Naive B cell (primary cell): ENCODE measurements at regions not wholly inside any gene's neighbourhood (a gene's known extent, or its start where the extent isn't known, plus 50 kb on each side); places are given as distances from the start of the nearest gene placed in this dataset.
"Not testable (repeated sequence)": the region's sequence is repeated elsewhere in the genome, so short reads cannot be mapped to it uniquely, and the experiment has no call there.

Experiments
- ATAC-seq, 2 donors: fragments of 150-1000 bp; cut with Tn5 transposase; 2 replicates each; pipeline ENCODE4 v1.10.0; 2021; ENCODE audit warnings: low read depth in 2 of 2, mild to moderate bottlenecking in 2 of 2, moderate library complexity in 2 of 2
- DNase-seq: peaks from one replicate; pipeline ENCODE4 v3.0.0; 2022
- H3K27ac Mint-ChIP-seq, 6 donors: one replicate each; pipeline ENCODE4 v1.8.0; 2020 to 2022; ENCODE audit warnings: mild to moderate bottlenecking in 6 of 6, mixed read lengths in 6 of 6, moderate library complexity in 5 of 6, inconsistent platforms in 2 of 6
- H3K27me3 Mint-ChIP-seq, 3 donors: one replicate each; pipeline ENCODE4 v1.8.0; 2021 to 2022; ENCODE audit warnings: mixed read lengths in 3 of 3, mild to moderate bottlenecking in 1 of 3
- H3K36me3 Mint-ChIP-seq, 2 donors: one replicate each; pipeline ENCODE4 v1.8.0; 2020 to 2022; ENCODE audit warnings: mixed read lengths in 2 of 2, inconsistent platforms in 1 of 2, mild to moderate bottlenecking in 1 of 2
- H3K4me1 Mint-ChIP-seq, 3 donors: one replicate each; pipeline ENCODE4 v1.8.0; 2020 to 2022; ENCODE audit warnings: mixed read lengths in 3 of 3, inconsistent platforms in 1 of 3, mild to moderate bottlenecking in 1 of 3, moderate library complexity in 1 of 3
- H3K4me3 Mint-ChIP-seq, 8 donors: one replicate each; pipeline ENCODE4 v1.8.0; 2020 to 2022; ENCODE audit warnings: mild to moderate bottlenecking in 8 of 8, mixed read lengths in 8 of 8, moderate library complexity in 8 of 8, inconsistent platforms in 2 of 8
- H3K9me3 Mint-ChIP-seq, 7 donors: one replicate each; pipeline ENCODE4 v1.8.0; 2020 to 2022; ENCODE audit warnings: mixed read lengths in 7 of 7, mild to moderate bottlenecking in 5 of 7, inconsistent platforms in 2 of 7, moderate library complexity in 1 of 7

DNA sequence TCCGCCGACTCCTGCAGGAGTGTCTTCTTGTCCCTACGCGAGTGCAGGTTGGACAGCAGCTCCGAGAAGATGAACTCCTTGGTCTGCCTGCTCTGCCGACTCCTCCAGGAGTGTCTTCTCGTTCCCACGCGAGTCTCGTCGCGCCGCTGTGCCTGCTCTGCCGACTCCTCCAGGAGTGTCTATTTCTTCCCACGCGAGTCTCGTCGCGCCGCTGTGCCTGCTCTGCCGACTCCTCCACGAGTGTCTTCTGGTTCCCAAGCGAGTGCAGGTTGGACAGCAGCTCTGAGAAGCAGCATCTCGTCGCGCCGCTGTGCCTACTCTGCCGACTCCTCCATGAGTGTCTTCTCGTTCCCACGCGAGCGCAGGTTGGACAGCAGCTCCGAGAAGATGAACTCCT, 66.6 kb upstream of the LYSMD4 start:
- ATAC-seq, H3K27ac Mint-ChIP-seq, H3K4me1 Mint-ChIP-seq, DNase-seq, H3K27me3 Mint-ChIP-seq, H3K9me3 Mint-ChIP-seq, H3K36me3 Mint-ChIP-seq: not testable (repeated sequence)
- H3K4me3 Mint-ChIP-seq: peak overlapping the region in 1 of 8 donors; percentile 15

DNA sequence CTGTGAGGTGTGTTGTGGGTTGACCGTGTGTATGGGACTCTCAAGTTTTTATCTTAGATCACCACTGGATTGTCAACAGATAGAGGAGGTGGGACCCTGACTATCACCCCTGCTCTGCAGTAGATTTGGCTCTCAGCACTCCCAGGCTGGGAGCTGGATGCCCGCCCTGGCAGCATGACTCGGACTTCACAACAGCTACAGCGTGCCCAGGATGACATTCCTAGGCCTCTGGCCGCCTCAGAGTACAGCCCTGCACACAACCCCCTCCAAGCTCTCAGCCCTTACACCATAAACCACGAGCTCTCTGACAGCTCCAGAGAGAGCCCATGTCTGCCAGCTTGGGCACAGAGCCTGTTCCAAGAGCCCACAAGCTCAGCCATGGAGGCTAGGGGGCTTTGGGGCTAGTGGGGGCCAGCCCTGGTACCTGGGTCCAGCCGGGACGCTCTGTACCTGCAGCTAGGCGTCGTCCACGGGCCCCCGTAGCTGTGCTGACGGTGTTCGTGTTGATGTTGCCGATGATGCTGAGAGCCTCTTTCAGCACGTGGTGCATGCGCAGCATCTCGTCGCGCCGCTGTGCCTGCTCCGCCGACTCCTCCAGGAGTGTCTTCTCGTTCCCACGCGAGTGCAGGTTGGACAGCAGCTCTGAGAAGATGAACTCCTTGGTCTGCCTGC, 66.1 kb upstream of the LYSMD4 start:
- peak overlapping the region in 1 of 8 donors; percentile 15 for H3K4me3 Mint-ChIP-seq
- H3K9me3 Mint-ChIP-seq, H3K36me3 Mint-ChIP-seq, H3K27ac Mint-ChIP-seq, DNase-seq, ATAC-seq, H3K4me1 Mint-ChIP-seq, H3K27me3 Mint-ChIP-seq: not testable (repeated sequence)

DNA sequence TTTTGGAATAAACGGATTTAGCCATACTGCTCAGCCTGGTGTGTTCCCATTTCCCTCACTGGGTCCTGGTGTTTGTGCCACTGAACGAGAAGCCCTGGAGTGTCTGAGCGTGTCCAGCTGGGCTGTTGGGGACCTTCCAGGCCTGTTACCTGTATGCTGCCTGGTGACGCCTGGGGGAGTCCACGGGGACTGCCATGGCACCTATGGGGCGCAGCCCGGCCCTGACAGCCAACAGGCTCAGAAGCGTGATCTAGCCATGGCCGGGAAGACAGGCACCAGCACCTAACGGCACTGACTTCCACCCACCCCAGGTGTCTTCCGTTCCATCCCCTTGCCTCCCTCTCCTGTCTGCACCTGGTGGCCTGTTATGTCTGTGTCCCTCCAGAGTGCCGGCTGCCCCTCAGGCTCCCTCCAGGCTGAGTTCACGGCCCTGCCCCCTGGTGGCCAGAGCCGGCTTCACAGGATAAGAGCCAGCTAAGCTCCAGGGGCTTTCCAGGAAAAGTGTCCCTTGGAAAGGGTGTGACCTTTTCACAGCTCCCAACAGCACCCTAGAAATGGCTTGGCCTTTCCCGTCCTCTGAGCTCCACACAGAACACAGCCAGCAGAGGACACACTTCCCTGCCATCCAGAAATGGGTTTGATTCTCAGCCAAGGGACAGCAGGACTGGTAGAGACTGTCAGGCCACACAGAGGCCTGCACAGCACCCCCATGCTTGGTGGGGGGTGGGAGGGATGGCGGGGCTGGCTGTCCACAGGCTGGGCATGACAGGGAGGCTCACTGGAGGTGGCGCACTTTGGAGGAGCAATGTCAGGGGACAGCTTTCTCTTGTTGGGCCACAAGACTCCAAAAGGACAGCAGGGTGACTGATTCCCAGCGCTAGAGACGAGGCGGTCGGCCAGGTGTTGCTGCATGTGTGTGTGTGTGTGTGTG, 64.0 kb upstream of the LYSMD4 start:
- ATAC-seq, H3K27ac Mint-ChIP-seq, H3K4me1 Mint-ChIP-seq, H3K9me3 Mint-ChIP-seq, DNase-seq, H3K27me3 Mint-ChIP-seq, H3K4me3 Mint-ChIP-seq, H3K36me3 Mint-ChIP-seq: not testable (repeated sequence)

DNA sequence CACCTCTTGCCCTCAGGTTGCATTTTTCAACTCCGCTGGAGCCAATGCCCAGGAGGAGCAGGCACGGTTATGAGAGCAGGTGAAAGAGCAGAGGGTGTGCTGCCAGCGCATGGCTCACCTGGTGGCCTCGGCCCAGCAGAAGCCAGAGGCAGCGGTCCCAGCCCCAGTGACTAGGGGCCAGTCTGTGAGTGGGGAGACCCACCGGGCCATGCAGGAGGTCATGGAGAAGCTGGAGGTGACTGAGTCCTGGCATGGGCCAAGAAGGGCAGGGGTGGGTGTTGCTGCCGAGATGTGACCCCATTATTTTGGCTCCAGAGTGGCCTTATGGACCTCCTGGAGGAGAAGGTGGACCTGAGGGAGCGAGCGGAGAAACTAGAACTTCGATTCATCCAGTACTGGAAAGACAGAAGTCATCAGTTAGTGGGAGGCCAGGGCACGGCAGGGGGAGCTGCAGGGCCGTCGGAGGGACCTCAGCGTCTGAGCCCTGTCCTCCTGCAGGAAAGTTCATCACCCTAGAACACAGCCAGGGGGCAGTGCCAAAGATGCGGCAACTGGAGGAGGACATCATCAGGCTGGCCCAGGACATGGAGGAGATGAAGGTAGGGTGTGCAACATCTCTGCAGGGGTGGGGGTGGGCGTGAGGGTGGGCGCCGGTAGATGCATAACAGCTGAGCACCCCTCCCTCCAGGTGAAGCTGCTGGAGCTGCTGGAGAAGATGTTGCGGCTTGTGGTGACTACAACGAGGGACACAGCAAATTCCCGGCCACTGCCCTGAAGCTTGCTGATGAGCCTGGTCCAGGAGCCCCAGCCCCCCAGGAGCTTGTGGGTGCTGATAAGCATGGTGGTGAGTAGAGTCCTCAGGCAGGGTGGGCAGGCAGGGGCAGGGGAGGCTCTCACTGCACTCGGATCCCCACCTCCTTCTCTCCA, 58.9 kb upstream of the LYSMD4 start:
- not testable (repeated sequence) for H3K36me3 Mint-ChIP-seq, H3K4me1 Mint-ChIP-seq, DNase-seq, ATAC-seq, H3K9me3 Mint-ChIP-seq, H3K4me3 Mint-ChIP-seq
- Mint-ChIP-seq H3K27me3 (peaks cover 8 to 13% (median 9%) of the 10 kb centered on the region in 3 donors), H3K27ac (peak overlapping the region in 1 of 6 donors; percentile 49)

DNA sequence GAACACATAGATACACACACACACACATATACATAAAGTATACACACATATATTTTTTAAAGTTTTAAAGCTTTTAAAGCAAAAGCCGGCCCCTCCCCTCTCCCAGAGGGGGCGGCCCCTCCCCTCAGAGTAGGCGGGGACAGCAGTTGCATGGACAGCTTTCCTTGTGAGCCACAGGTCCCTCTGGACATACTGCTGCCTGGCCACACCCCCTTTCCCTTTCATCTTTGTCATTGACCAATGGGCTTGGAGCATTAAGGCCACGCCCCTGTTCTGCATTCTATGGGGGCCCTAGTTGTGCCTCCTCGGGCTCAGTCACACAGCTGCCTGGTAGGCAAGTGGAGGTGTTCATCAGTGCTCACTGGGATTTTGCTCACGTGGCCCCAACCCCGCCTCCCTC, 57.5 kb upstream of the LYSMD4 start:
- H3K9me3 Mint-ChIP-seq, H3K4me3 Mint-ChIP-seq, H3K4me1 Mint-ChIP-seq, DNase-seq, H3K36me3 Mint-ChIP-seq, H3K27ac Mint-ChIP-seq, ATAC-seq: not testable (repeated sequence)
- H3K27me3 Mint-ChIP-seq: peaks cover 8 to 15% (median 13%) of the 10 kb centered on the region in 3 donors

DNA sequence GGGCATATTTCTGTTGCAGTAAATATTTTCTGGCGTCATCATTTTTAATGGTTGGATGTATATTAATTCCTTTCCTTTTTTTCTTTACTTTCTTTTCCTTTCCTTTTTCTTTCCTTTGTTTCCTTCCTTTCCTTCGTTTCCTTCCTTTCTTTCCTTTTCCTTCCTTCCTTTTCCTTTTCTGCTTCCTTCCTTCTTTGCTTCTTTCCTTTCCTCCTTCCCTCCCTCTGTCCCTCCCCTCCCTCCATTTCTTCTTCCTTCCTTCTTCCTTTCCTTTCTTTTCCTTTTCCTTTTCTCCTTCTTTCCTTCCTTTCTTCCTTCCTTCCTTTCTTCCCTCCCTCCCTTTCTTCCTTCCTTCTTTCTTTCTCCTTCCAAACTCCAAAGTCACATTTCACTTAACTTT, 54.9 kb upstream of the LYSMD4 start:
- Mint-ChIP-seq H3K9me3 (no peaks in the 10 kb centered on the region), H3K4me1 (no peaks in the 10 kb centered on the region), H3K27ac (no peak overlapping the region), H3K4me3 (peak overlapping the region in 1 of 8 donors; percentile 44), H3K36me3 (no peaks in the 10 kb centered on the region), H3K27me3 (peaks cover 8 to 16% (median 13%) of the 10 kb centered on the region in 3 donors)
- ATAC-seq (no peak), DNase-seq (no peak)

DNA sequence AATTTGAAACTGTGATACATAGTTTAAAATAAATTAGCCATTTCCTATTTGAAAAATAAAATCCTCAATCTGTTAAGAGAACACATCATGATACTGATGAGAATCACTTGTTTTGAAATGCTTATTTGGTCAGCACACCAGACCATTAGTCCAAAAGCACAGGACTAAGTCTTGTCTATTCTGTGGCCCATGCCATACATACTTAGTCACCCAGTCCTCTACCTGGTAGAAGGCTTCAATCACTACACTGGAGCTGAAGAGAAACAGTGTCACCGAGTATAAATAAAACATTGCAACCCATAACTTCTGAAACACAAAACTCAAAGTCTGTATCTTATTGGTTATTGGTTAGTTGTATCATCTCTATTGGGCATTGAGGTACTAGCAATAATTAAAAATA, 51.6 kb upstream of the LYSMD4 start:
- H3K4me3 Mint-ChIP-seq, H3K4me1 Mint-ChIP-seq, H3K27ac Mint-ChIP-seq, ATAC-seq, H3K36me3 Mint-ChIP-seq, DNase-seq, H3K9me3 Mint-ChIP-seq: not testable (repeated sequence)
- peaks cover 6 to 19% (median 8%) of the 10 kb centered on the region in 3 donors for H3K27me3 Mint-ChIP-seq

DNA sequence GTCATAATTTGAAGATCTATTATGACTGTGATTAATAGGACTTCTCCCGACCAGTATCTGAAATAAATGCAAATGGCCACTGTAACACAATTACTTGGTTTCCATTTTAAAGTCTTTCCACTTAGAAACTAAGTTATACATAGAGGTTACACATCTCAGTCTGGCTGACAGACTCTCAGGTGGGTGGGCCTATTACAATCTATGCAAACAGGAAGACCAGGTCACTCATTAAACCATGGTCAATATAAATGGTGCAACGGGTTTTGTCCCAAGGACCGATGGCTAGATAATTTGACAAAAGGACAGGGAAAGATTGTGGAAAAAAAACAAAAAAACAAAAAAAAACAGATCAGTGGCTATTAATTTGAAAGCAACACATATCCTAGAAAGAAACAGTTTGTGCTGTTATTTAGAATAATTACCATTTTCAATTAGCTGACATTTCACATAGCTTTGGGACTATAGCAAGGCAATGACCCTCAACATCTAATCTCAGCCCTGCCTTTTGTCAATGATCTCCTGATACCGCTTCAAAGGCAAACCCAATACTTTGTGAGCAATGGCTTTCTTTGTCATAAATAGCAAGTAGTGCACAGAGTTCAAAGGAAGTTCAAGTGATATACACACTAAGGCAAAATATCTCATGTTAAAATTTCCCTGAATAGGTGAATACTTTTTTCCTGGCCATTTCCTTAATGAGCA, 50.8 kb upstream of the LYSMD4 start:
- H3K27ac Mint-ChIP-seq, H3K9me3 Mint-ChIP-seq, DNase-seq, H3K36me3 Mint-ChIP-seq, H3K4me1 Mint-ChIP-seq, ATAC-seq, H3K4me3 Mint-ChIP-seq: not testable (repeated sequence)
- peaks cover 6 to 16% (median 8%) of the 10 kb centered on the region in 3 donors for H3K27me3 Mint-ChIP-seq
